HT1080 (cell line): ENCODE measurements at regions not wholly inside any gene's neighbourhood (a gene's known extent, or its start where the extent isn't known, plus 50 kb on each side); places are given as distances from the start of the nearest gene placed in this dataset.

Experiments used
- DNase-seq: peaks from one replicate; pipeline ENCODE4 v3.0.0-alpha.2; 2015; ENCODE audit warnings: low read depth

DNA sequence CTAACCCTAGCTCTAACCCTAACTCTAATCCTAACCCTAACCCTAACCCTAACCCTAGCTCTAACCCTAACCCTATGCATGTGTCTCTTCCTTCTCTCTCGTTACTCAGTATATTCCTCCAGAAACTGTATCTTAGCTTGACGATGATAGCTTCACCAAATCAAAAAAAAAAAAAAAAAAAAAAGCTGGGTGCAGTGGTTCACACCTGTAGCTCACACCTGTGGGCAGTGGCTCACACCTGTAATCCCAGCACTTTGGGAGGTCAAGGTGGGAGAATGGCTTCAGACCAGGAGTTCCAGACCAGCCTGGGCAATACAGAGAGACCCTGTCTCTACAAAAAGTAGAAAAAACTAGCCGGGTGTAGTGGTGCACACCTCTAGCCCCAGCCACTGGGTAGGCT is 414.0 kb downstream of the GATA3 start:
- DNase-seq = no peak

DNA sequence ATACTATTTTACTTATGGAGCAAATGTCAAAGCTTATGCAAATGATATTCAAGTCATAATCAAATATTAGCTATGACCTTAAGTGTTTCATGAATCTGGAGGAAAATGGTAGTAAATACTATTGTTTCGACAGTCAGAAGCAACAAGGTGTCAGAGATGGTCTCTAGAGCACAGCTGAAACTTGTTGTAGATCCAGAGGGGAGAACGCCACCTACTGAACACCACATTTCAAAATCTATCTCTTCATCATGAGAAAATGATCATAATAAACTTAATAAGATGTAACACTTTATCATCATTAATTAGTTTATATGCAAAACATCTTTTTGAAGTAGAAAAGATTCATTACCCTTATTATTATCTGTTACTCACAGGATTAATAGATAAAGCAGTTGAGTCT is 418.7 kb downstream of the GATA3 start:
- DNase-seq = peak; percentile 15

DNA sequence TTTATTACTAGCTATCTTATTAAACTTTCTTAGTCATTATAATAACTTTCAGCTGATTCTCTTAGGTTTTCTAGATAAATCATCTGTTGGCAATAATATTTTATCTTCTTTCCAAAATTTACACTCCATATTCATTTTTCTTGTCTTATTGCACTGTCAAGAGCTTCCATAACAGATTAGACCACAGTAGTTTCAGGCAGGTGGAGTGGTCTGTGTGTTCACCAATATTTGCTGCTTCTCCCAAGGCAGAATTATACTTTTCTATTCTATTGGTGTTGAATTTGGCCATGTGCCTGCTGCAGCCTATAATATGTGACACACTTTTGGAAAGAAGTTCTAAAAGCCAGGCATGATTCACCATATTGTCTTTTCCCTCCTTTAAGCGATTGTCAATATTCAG is 422.8 kb downstream of the GATA3 start:
- DNase-seq = no peak

DNA sequence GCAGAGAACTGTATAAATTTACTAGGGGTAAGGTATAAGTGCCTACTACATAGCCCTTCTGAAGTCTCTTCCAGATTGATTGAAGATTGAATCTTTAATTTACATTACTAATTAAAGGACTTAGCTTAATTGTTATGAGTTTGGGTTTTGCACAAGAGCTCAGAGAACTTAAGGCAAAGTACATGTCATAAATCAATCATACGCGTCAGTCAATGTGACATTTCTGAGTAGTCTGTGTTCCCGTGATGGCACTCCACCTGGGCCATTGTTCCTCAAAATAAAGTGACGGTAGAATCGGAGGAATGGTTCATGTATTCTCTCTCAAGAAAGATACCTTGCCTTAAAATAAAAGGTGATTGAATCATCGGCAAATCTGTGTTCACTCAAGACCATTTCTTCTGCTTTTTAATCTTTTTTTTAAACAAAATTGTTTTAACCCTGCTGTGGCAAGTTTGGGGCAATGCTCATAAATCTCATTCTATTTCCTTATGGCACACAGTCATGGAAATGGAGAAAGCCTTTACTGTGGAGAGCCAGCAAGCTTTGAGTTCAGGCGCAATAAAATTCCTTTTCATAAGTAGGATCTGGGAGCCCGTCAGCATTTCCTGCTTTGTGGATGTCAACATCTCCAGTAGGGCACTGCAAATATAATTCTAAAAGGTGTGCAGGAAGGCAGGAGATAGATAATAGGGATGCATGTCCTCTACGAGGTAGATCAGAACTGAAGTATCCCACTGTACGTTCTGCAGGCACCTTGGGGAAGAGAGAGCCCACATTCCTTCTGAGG is 427.4 kb downstream of the GATA3 start:
- no peak for DNase-seq

DNA sequence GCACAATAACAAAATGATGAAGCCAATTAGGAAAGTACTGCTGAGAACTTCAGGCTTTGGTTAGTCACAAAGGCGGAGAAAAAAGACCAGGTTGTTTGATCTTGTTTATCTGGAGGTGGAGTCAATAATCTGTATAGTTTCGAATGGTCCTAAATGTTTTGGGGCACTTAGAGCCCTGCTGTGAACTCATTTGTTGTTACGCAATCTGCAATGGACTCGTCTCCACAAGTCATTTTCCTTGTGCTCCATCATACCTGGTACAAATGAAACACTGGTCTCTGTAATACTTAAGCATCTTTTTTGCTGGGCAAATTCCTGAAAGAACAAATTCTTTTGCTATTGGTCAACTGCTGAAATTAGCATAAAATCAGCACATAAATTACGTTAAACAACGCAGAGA is 430.5 kb downstream of the GATA3 start:
- DNase-seq = no peak

DNA sequence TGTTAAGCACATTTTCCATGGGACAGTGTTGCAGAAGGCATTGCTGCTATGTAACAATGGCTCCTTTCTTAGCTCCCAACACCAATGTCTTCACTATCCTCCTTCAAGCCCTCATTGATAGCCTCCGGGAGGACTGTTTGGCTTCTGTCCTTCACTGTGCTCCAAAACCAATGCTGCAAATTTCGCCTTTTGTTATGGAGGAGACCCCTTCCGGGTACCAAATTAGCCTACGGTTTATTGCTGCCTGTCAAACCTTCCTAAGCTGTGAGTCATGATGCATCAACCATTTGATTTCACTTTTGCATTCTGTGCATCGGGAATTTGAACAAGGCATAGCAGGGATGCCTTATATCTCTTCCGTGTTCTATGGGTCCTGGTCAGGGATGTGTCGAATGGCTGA is 432.9 kb downstream of the GATA3 start:
- DNase-seq = peak; percentile 48

DNA sequence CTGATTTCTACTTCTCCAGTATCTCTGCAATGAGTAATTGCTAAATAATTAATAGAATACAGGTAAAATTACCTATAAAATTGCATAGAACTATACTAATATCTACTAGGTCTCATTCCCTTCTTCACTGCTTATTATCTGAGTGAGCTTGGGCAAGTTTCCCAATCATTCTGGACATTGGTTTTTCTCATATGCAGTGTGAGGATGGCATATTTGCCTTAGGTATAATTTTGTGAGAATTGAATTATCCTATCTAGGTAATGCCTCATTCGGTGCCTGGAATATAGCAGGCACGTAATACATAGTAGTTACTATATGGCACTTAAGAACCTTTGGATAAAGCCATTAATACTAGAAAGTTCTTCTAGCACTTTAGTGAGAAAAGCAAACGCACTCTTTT is 434.7 kb downstream of the GATA3 start:
- DNase-seq = no peak

DNA sequence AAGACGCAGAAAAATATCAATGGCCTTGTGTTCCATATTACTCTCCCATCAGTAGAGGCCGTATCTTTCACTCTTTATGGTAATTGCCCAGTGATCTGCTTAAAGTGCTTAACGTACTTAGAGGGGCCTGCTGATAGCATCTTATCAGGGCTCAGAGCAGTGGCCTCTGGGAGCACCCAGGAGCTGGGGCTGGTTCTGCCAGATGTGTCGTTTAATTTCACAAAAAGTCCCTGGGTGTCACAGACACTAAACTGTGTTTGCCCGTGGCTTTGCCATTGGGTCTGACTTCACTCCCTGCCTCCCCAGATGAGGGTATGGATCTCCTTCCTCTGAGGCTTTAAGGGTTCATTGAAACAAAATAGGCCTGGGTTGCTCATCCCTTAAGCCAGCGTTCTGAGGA is 435.3 kb downstream of the GATA3 start:
- no peak for DNase-seq

DNA sequence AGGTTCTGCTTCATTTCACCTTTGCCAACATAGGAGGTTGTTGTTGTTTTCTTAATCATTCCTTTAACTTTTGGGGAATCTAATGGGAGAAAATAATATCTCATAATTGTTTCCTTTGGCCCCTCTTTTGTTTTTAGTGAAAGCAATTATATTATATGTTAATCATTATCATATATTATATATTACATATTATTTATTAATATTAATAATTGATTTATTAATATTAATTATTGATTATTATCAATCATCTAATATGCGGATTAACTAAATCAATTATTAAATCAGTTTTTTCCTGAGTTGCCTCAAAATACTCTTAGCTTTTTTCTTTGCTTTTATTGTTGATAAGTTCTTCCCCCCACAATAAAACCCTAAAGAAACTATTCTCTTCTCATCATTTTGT is 443.8 kb downstream of the GATA3 start:
- DNase-seq = no peak

DNA sequence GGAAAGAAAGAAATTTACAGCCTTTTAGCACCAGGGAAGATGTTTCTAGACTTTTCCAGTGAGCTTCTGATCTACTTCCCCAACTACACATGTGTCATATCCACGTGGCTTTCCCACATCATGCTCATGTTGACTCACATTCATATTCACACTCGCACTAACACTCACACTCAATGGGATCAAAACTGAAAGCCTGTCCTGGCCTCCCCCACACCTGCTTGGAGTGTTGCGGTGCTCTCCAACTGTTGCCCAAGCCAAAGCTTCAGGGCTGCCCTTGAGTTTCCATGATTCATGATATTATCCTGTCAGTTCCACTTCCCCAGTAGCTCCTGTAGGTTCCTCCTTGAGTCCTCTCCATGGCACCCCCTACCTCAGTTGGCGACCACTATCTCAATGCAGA is 444.4 kb downstream of the GATA3 start:
- peak; percentile 61 for DNase-seq

DNA sequence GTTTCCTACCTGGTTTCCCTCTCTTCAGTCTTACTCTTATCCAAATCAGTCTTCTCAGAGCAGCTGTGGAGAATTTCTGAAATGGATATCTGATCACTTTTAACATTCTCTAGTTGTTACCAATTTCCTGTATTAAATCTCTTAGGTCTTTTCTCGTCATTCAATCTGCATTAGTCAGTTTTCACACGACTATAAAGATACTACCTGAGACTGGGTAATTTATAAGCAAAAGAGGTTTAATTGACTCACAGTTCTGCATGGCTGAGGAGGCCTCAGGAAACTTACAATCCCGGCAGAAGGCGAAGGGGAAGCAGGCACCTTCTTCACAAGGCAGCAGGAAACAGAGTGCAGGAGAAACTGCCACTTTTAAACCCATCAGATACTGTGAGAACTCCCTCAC is 444.8 kb downstream of the GATA3 start:
- peak; percentile 31 for DNase-seq

DNA sequence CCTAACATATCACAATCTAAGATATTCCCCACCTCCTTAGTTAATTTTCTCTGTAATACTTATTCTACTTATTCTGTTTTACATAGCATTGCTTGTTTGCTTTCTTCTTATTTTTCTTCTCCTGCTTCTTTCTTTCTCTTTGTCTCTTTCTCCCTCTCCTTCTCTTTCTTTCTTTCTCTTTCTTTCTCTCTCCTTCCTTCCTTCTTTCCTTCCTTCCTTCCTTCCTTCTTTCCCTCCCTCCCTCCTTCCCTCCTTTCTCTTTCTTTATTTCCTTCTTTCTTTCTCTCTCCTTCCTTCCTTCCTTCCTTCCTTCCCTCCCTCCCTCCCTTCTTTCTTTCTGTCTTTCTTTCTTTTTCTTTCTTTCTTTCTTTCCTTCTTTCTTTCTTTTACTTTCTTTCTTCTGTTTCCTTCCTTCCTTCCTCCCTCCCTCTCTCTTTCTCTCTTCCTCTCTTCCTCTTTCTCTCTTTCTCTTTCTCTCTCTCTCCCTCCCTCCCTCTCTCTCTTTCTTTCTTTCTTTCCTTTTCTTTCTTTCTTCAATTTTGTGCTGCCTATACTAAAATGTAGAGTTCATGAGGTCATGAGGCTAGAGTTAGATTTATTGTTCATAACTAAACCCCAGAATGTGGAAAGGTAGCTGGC is 445.4 kb downstream of the GATA3 start:
- DNase-seq = no peak

DNA sequence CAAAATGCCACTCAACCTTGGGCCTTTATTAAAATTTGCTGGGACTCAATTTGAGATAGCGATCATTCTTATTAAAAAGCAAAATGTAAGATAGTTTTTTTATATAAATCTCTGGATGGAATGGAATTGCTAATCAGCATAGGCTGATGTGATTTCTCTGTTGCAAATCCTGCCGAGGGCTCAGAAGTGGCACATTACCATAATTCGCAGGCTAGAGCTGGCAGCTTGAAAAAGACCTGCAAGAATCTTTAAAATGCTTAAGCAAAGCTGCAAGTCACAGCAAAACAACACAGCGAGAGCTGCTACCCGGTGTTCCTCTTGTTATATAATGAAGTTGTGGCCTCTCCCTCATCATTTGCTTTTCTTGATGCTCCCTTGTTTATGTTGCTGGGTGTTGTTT is 448.1 kb downstream of the GATA3 start:
- DNase-seq = no peak

DNA sequence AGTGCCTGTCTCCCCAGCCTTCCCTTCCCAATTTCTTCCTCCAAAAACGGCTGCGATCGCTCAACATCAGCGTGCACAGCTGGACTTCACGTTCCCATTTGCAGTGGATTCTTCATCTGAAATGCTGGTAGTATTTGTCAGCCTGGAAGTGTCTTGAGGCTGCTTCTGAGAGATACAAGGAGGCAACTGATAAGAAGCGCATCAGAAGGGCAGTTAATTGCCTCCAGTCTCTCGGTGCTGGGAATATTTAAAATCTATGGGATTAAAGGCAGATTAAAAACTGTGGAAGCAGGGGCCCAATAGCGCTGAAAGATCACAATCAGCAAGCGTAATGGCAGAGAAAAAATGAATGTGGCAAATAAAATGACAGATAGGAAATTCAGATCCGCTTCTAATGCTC is 450.0 kb downstream of the GATA3 start:
- DNase-seq = no peak

DNA sequence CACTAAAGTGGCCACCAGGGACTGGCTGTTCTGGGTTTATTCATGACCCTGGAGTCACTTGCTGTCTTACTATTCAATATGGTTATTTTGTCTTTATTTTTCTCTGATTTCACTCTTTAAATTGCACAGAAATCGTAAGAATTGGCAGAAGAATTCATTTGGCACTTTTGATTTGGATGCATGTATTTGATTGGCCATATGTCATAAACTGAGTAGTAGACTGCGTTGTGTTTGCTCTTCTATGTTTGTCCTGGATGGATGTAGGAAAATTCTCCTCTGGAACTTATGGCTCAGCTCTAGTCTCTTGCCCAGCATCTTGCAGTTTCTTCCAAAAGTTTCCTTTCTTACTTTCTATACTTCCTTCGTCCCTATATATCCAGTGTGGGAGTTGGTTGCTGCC is 452.7 kb downstream of the GATA3 start:
- DNase-seq = no peak

DNA sequence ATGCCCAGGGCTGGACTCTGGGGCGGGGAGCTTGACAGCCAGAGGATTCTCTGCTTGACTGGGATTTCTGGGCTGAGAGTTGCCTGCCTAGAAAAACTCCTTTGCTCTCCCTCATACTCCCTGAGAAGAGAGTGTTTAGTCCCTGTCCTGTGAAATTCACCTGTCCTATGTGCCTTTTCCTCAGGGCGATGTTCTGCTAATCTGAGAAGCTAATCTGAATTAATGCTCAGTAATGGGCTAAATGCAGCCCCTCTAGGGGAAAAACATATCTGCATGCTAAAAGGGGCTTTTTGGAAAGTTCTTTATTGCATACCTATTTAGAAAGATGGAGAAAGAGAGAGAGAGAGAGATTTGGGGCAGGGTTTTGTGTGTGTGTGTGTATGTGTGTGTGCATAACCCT is 454.4 kb downstream of the GATA3 start:
- DNase-seq = no peak

DNA sequence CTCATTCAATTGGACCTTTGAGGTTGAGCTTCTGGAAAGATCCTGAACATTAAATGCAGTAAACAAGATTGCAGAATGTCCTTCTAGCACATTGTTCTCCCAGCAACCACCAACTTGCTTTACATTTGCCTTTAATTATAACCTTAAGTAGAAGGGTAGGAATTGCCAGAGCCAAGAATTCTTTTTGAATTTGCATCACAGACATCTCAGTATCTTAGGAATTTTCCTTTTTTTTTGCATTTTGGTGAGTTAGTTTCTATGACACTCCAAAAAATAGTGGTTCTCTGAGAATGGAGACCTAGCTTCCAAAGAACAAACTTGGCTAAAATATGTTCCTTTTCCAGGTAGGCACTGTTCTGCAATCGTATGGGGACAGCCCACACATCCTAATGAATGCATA is 456.0 kb downstream of the GATA3 start:
- DNase-seq = no peak

DNA sequence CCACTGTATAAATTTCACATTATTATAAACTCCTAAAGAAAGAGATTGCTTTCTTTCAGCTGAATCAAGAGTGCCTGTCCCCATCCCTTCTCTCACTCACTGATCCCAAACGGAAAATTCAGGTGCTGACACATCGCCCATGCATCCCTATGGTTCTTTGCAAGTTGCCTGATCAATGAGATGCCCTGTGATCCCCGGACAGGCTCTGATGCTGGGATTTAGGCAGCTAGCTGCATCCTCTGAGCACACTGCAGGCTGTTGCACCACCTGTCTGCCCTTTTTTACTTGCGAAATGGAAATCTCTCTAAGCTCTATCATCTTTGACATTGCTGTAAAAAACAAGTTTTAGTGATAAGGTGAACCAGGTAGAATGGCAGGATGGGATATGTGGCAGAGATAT is 456.5 kb downstream of the GATA3 start:
- no peak for DNase-seq

DNA sequence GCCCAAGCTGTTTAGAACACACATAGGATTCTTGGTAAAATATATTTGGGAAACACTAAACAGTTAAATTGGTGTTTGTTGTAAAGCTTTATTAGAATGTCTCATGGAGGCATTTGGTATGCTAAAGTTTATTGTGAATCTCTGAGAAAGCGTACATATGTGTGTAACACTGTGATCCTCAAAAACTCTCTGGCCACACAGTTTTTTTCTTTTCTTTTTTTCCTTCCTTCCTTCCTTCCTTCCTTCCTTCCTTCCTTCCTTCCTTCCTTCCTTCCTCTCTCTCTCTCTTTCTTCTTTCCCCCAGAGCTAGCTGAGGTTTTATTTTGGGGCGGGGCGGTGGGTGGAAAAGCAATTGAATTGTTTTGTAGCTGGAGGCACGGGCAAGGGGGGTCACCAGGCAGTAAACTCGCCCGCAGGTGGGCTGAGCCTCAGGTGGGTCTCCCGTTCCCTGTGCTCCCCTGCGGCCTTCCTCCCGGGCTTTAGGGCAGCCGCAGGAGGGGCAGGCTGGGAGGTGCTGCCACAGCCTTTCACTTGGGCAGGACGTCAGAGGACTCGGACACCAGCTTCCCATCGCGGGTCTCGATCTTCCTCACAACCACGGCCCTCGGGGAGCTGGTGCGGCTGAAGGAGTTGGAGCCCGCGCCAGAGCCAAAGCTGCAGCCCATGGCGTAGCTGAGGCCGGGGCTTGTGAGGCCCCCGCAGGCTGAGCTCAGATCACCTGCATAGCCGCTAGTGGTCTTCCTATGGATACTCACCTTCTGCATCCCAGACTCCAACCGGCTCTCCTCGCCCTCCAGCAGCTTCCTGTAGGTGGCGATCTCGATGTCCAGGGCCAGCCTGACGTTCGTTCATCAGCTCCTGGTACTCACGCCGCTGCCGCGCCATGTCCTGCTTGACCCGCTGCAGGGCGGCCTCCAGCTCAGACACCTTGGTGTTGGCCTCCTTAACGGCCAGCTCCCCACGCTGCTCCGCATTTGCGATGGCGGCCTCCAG is 459.0 kb downstream of the GATA3 start:
- DNase-seq = no peak

DNA sequence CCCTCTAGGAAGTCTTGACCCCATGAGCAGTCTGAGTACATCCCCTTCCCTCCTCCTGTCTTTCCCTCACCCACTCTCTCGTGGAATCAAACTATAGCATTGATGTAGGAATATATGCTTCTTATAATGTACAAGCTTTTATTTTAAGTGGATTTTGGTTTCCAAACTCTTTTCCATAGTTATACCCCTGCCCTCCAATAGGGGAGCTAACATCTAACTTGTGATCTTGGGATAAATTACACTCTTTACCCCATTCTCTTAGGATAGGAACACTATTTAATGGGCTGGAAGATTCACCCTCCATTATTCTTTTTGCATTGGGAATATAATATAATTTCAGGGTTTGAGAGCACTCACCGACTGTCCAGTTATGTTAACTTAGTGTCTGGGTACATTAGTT is 465.9 kb downstream of the GATA3 start:
- DNase-seq = no peak

DNA sequence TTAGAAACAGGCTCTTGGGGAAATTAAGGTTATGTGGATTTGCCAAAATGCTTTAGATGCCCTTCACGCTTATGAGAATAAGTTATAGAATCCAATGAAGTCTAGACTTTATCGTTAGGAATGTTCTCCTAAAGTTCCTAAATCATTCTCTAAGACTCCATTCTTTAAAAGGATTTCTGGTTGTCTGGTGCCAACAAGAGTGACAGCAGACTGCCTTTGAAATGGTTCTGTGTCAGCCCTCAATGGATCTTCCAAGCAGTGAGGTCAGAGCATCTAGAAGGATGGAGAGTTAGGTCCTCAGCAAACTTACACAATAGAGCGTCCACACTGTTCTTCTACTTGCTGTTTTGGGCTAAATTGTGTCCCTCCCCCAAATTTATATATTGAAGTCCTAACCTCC is 473.3 kb downstream of the GATA3 start:
- no peak for DNase-seq

DNA sequence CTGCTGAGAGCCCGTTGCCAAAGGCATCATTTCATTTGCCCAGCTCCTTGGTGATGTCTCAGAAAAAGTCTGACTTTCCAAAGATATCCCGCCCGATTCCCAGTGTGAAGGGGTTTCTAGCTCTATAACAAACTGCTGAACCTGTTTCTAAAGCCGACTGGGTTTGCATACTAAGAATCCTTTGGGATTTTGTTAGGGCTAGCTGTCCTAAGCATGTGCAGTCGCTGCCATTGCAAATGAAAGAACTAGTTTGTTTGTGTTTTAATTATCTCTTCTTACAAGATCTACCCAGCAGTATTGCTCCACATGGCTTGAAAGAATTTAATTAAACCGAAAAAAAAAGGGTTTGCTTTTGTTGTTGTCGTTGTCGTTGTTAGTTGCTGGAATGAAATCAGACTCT is 476.6 kb downstream of the GATA3 start:
- DNase-seq = no peak
